ENCODE measurements at regions not wholly inside any gene's neighbourhood (a gene's known extent, or its start where the extent isn't known, plus 50 kb on each side); places are given as distances from the start of the nearest gene placed in this dataset.

DNA sequence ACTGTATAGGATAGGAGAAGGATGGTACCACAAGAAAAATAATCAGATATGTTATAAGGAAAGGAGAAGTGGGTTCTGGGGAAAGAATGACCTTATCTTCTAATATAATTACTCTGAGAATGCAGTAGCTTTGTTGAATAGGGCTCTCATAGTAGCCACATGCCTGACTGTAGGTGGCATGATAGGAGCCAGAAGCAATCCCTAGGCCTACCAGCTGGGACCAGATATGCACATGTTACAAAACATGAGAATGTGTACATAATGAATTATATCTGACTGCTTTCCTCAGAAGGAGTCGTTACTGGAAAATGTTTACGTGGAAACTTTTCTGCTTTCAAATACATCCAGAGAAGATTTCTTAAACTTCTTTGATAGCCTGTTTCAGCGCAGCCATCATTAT lies 53.2 kb upstream of the FAM3C start:
- Histone ChIP-seq H3K36me3 (replicated peaks in 1 of 2; ENCODE audit: insufficient read depth in 1 of 2, low read depth in 2 of 2) (no peaks in the 10 kb centered on the region), H3K27me3 (no peaks in the 10 kb centered on the region), H3K9me3 (no peaks in the 10 kb centered on the region), H3K4me3 (no peak overlapping the region), H3K4me1 (no peaks in the 10 kb centered on the region), H3K27ac (no peak overlapping the region)
- no peak for TF ChIP-seq POLR2A (IDR thresholded peaks at IDR 0.05)
- TF ChIP-seq, protein P1, sequence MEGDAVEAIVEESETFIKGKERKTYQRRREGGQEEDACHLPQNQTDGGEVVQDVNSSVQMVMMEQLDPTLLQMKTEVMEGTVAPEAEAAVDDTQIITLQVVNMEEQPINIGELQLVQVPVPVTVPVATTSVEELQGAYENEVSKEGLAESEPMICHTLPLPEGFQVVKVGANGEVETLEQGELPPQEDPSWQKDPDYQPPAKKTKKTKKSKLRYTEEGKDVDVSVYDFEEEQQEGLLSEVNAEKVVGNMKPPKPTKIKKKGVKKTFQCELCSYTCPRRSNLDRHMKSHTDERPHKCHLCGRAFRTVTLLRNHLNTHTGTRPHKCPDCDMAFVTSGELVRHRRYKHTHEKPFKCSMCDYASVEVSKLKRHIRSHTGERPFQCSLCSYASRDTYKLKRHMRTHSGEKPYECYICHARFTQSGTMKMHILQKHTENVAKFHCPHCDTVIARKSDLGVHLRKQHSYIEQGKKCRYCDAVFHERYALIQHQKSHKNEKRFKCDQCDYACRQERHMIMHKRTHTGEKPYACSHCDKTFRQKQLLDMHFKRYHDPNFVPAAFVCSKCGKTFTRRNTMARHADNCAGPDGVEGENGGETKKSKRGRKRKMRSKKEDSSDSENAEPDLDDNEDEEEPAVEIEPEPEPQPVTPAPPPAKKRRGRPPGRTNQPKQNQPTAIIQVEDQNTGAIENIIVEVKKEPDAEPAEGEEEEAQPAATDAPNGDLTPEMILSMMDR (IDR thresholded peaks at IDR 0.05) = peak in 3 of 7 experiments; percentile 12 to 31 (median 24)
- intact Hi-C loops (cut with DNase I) = no loop called here
- WGBS, 2 donors = 44 to 49% methylated on average over 3 of the region's 3 CpGs
- ATAC-seq = peak; percentile 71
- DNase-seq = peak in 3 of 4 donors; percentile 14 to 48 (median 20)

DNA sequence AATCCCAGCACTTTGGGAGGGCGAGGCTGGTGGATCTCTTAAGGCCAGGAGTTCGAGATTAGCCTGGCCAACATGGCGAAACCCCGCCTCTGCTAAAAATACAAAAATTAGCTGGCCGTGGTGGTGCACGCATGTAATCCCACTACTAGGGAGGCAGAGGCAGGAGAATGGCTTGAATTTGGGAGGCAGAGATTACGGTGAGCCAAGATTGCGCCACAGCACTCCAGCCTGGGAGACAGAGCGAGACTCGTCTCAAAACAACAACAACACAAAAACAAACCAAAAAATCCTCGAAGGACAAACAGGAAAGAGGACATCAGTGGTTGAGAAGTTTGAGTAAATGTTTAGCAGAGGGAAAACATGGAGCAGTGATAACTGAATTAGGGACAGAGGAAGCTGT lies 52.3 kb upstream of the FAM3C start:
- H3K27ac ChIP-seq = no peak overlapping the region
- ATAC-seq (no peak), DNase-seq (no peak)
- intact Hi-C loops (cut with DNase I) = no loop called here
- TF ChIP-seq, protein P1 (IDR thresholded peaks at IDR 0.05) = no peak
- H3K27me3 ChIP-seq = no peaks in the 10 kb centered on the region
- no peaks in the 10 kb centered on the region for H3K36me3 ChIP-seq (replicated peaks in 1 of 2; ENCODE audit: insufficient read depth in 1 of 2, low read depth in 2 of 2)
- WGBS, 2 donors = 87 to 90% methylated on average over 11 of the region's 11 CpGs
- no peaks in the 10 kb centered on the region for H3K9me3 ChIP-seq
- no peaks in the 10 kb centered on the region for H3K4me1 ChIP-seq
- no peak overlapping the region for H3K4me3 ChIP-seq

DNA sequence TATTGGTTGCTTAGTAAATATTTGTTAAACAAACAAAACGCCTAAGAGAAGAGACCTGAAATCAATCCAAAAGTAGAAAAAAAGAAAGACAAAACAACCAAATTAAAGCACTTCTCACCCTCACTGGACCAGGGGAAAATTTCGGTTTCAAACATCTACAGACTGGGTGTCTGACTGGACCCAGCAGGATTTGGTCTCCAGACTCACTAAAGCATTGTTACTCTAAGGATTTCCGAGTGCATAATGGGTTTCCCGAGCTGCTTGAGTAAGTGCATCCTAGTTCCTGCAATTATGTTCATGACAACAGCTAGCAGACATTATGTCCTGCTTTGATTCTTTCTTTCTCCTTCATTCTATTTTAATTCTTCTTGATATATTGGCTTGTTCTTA lies 51.8 kb upstream of the FAM3C start:
- ATAC-seq (no peak), DNase-seq (no peak)
- Histone ChIP-seq H3K27me3 (no peaks in the 10 kb centered on the region), H3K4me1 (no peaks in the 10 kb centered on the region), H3K9me3 (no peaks in the 10 kb centered on the region), H3K4me3 (no peak overlapping the region), H3K27ac (peak overlapping the region in 1 of 4 donors; percentile 8), H3K36me3 (replicated peaks in 1 of 2; ENCODE audit: insufficient read depth in 1 of 2, low read depth in 2 of 2) (no peaks in the 10 kb centered on the region)
- intact Hi-C loops (cut with DNase I) = no loop called here
- no peak for TF ChIP-seq POLR2A (IDR thresholded peaks at IDR 0.05)
- TF ChIP-seq, protein P1 (IDR thresholded peaks at IDR 0.05) = no peak
- WGBS, 2 donors = 56 to 65% methylated on average over 4 of the region's 4 CpGs

DNA sequence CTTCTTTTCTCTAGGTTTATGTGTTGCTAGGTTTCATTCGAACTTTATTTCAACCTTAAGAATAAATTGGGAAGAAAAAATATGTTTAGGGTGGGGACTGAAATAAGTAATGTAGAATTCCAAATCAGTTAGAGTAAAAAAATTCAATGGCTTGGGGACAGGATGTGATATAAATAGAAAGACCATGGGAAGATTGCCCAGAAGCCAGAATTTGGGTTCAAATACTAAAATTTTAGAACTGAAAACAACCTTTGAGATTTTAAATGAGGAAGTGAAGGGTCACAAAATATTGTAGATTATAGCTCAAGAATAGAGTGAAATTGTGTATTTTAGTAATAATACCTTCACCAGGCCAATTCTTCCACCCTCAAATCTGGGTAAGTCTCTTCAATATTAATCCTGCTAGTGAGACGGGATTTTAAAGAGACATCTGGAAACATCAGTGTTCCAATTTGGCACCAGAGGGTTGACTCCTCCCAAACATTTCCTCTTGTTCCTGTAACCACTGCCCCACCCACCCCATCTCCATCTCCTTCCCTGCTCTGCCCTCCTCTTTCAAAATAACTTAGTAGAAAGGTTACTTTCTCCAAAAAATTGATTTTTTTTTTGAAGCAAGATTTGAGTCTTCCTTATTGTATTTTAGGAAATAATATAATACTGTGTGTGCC lies 51.3 kb upstream of the FAM3C start:
- 62 to 73% methylated on average over 2 of the region's 2 CpGs for WGBS, 2 donors
- Histone ChIP-seq H3K27ac (no peak overlapping the region), H3K27me3 (no peaks in the 10 kb centered on the region), H3K9me3 (no peaks in the 10 kb centered on the region), H3K4me1 (no peaks in the 10 kb centered on the region), H3K36me3 (replicated peaks in 1 of 2; ENCODE audit: insufficient read depth in 1 of 2, low read depth in 2 of 2) (no peaks in the 10 kb centered on the region), H3K4me3 (no peak overlapping the region)
- peak in 1 of 4 donors; percentile 11 for DNase-seq
- ATAC-seq = no peak
- TF ChIP-seq, protein P1 (IDR thresholded peaks at IDR 0.05) = no peak
- no peak for TF ChIP-seq POLR2A (IDR thresholded peaks at IDR 0.05)
- intact Hi-C loops (cut with DNase I) = no loop called here

DNA sequence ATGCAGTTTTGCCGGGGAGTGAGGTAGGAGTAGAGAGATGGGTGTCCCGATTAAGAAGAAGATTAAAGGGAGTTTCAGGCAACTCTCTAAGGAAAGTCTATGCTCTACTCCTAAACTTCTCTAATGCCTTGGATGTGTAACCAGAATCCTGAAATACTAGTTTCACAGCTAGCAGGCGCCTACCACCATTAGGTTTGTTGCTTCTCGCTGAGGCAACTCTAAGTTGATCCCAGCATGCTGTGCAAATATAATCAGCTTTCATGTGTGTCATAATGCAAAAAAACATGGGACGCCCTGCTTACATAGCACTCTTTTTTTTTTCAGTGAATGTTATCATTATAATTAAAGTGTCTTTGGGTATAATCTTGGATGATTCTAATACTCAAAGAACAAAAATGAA lies 50.4 kb upstream of the FAM3C start:
- ATAC-seq = peak; percentile 64
- intact Hi-C loops (cut with DNase I) = no loop called here

More for the DNA sequence above, 50.4 kb upstream of the FAM3C start:
- peaks cover 4% of the 10 kb centered on the region for H3K4me1 ChIP-seq
- no peak for TF ChIP-seq POLR2A (IDR thresholded peaks at IDR 0.05)
- TF ChIP-seq, protein P1 (IDR thresholded peaks at IDR 0.05) = no peak
- H3K4me3 ChIP-seq = no peak overlapping the region
- DNase-seq = peak in 1 of 4 donors; percentile 39
- no peaks in the 10 kb centered on the region for H3K27me3 ChIP-seq
- WGBS, 2 donors = 74 to 87% methylated on average over 5 of the region's 5 CpGs
- H3K36me3 ChIP-seq (replicated peaks in 1 of 2; ENCODE audit: insufficient read depth in 1 of 2, low read depth in 2 of 2) = no peaks in the 10 kb centered on the region
- H3K27ac ChIP-seq = no peak overlapping the region
- H3K9me3 ChIP-seq = no peaks in the 10 kb centered on the region

Data from body of pancreas (tissue), 4 donors.